HK-2 (cell line): ENCODE measurements at regions not wholly inside any gene's neighbourhood (a gene's known extent, or its start where the extent isn't known, plus 50 kb on each side); places are given as distances from the start of the nearest gene placed in this dataset.
"Not testable (repeated sequence)": the region's sequence is repeated elsewhere in the genome, so short reads cannot be mapped to it uniquely, and the experiment has no call there.

Experiments used
- DNase-seq: peaks from one replicate; pipeline ENCODE4 v3.0.0-alpha.2; 2018; ENCODE audit not compliant: unreplicated experiment

DNA sequence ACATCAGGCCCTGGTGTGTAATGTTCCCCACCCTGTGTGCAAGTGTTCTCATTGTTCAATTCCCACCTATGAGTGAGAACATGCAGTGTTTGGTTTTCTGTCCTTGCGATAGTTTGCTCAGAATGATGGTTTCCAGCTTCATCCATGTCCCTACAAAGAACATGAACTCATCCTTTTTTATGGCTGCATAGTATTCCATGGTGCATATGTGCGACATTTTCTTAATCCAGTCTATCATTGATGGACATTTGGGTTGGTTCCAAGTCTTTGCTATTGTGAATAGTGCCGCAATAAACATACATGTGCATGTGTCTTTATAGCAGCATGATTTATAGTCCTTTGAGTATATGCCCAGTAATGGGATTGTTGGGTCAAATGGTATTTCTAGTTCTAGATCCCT lies 60.5 kb upstream of the PSME4 start:
- DNase-seq: not testable (repeated sequence)

DNA sequence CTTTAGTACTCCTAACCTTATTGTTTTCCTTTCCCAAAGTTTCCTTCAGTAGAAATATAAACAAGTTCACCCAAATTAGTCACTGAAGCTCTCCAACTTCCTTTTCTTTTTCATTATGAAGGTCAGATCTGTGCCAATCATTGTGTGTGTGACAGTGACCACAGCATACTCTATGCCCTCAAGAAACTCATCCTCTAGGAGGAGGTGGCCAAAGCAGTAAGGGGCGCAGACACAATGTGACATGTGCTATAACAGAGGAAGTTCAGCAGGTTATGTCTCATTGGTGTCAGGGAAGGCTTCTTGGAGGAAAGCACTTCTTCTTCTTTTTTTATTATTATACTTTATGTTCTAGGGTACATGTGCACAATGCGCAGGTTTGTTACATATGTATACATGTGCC lies 60.0 kb upstream of the PSME4 start:
- no peak for DNase-seq

DNA sequence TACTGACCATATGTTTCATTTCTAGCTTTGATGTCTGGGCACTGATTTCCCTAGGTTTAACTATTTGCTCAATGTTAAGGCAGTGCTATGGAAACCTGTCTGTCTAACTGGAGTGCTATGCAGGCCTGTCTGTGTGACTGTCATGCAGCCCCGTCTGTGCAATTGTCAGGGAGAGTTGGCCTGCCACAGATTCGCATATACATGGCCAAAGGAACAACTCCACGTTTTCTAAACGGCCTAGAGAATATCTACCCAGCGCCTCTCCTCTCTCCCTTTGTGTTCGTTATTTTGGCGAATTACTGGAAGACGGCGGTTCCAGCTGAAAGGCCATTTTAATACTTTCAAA lies 59.6 kb upstream of the PSME4 start:
- DNase-seq: no peak

DNA sequence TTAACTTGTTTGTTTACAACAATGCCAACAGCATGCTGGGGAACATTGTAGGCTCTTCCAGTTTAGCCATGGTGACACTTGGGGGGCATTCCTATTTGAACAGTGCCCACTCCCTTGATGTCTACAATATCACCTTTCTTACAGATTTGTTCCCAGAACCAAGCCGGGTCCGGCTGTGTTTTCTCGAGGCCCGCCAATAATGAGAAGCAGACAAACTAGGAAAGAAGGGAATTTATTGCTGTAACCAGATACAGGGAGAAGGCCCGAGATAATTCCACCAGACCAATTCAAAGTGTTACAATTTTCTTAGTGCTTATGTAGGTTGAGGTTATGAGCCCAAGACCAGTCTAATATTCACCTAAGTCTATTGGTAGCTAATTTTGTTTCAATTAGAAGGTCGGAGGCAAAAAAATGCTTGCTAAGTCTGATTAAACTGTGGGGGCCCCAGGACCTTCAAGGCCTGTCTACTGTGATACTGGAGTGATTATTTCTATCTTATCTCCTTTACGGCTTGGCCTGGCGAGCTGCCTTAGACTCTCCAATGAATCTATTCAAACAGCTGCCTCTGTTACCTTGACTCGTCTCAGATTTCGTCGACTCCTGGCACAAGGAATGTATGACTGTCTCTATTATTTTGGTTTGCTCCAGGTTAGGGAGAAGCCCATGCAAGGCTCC lies 59.1 kb upstream of the PSME4 start:
- DNase-seq: no peak

DNA sequence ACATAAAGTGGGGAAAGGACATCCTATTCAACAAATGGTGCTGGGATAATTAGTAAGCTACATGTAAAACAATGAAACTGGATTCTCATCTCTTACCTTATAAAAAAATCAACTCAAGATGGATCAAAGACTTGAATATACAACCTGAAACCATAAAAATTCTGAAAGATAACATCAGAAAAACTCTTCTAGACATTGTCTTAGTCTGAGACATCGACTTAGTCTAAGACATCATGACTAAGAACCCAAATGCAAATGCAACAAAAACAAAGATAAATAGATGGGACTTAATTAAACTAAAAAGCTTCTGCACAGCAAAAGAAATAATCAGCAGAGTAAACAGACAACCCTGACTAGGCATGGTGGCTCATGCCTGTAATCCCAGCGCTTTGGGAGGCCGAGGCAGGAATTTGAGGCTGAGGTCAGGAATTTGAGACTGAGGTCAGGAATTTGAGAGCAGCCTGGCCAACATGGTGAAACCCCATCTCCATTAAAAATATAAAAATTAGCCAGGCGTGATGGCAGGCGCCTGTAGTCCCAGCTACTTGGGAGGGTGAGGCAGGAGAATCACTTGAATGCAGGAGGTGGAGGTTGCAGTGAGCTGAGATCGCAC lies 54.8 kb upstream of the PSME4 start:
- DNase-seq: not testable (repeated sequence)

DNA sequence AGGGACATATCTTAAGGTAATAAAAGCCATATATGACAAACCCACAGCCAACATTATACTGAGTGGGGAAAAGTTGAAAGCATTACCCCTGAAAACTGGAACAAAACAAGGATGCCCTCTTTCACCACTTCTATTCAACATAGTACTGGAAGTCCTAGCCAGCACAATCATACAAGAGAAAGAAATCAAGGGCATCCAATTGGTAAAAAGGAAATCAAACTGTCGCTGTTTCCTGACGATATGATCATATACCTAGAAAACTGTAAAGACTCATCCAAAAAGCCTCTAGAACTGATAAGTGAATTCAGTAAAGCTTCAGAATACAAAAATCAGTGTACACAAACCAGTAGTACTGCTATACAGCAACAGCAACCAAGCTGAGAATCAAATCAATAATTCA lies 53.8 kb upstream of the PSME4 start:
- DNase-seq: no peak

DNA sequence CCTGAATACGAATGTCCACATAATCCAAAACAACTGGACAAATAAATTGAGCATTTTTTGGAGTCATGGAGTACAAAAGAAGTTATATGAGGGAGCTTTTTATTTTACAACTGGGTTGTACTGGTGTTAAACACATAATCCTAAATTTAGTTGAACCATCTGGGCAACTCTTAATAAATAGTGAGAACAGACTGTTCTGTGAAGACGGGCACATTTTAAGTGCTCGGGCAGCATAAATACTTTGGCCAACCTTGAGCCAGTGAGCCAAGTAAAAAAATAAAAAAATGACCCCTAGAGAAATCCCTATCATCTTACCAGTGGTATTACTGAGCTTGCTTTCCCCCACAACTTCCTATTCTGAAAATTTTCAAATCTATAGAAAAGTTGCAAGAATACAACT lies 50.9 kb upstream of the PSME4 start:
- DNase-seq: no peak

DNA sequence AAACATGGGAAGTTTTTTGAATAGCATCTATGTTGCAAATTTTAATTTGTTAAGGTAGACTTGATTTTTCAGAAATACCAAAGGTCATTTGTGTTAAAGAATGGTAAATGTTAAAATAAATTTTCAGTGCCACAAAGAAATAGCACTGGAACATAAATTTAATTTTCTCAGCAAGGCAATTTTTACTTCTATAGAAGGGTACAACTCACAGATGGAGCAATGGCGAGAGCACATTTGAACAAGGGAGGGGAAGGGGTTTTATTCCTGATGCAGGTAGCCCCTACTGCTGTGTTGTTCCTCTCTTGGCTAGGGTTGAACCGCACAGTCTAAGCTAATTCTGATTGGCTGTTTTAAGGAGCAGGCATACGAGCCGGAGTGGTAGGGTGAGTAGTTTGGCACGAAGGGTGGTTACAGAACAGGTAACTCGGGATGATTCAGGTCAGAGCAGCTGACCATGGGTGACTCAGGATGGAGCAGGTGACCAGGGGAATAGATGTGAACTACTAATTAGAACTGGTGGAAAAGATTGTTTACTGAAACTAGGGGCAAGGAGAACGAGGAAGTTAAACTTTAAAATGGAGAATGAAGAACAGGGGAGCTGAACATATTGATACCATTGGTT lies 50.1 kb upstream of the PSME4 start:
- DNase-seq: no peak
